ENCODE measurements at regions not wholly inside any gene's neighbourhood (a gene's known extent, or its start where the extent isn't known, plus 50 kb on each side); places are given as distances from the start of the nearest gene placed in this dataset.
A peak's percentile ranks its signal among the peaks of the same experiment; 100 is the strongest.

GRCh38 chr1:38577937-38578270, 281.7 kb downstream of the RRAGC start:
- peaks cover under 1% of the 10 kb centered on the region; the same call in 1 of the 2 replicates for H3K9me3 ChIP-seq (ENCODE audit: insufficient read depth, low read length)
- H3K27me3 ChIP-seq (ENCODE audit: insufficient read depth, insufficient read length): peaks cover 30% of the 10 kb centered on the region
- peaks cover 10% of the 10 kb centered on the region for H3K4me1 ChIP-seq (ENCODE audit: insufficient read depth, insufficient read length)
- TF ChIP-seq ZNF274 (IDR thresholded peaks at IDR 0.05; ENCODE audit: low read depth, low read length) (no peak), SUZ12 (IDR thresholded peaks at IDR 0.05; ENCODE audit: extremely low read depth, insufficient read depth, insufficient read length) (no peak), YY1 (IDR thresholded peaks at IDR 0.05; ENCODE audit: insufficient read depth, insufficient read length) (no peak)
- no peaks in the 10 kb centered on the region for H3K36me3 ChIP-seq (ENCODE audit: insufficient read depth, insufficient read length, low read length)
- peak overlapping the region; percentile 54 for H3K4me3 ChIP-seq (ENCODE audit: insufficient read length, low read depth)
- H3K9ac ChIP-seq (ENCODE audit: insufficient read length, low read depth): peak overlapping the region; percentile 12
- no peak for DNase-seq (ENCODE audit: low read depth, low spot score)

GRCh38 chr1:38577385-38577784, 282.2 kb downstream of the RRAGC start:
- TF ChIP-seq YY1 (IDR thresholded peaks at IDR 0.05; ENCODE audit: insufficient read depth, insufficient read length): no peak
- no peak for TF ChIP-seq ZNF274 (IDR thresholded peaks at IDR 0.05; ENCODE audit: low read depth, low read length)
- TF ChIP-seq SUZ12 (IDR thresholded peaks at IDR 0.05; ENCODE audit: extremely low read depth, insufficient read depth, insufficient read length): no peak
- no peaks in the 10 kb centered on the region for H3K36me3 ChIP-seq (ENCODE audit: insufficient read depth, insufficient read length, low read length)
- DNase-seq (ENCODE audit: low read depth, low spot score): no peak

GRCh38 chr1:38576241-38576640, 283.3 kb downstream of the RRAGC start:
- no peak for DNase-seq (ENCODE audit: low read depth, low spot score)
- TF ChIP-seq YY1 (IDR thresholded peaks at IDR 0.05; ENCODE audit: insufficient read depth, insufficient read length) (no peak), SUZ12 (IDR thresholded peaks at IDR 0.05; ENCODE audit: extremely low read depth, insufficient read depth, insufficient read length) (no peak), ZNF274 (IDR thresholded peaks at IDR 0.05; ENCODE audit: low read depth, low read length) (no peak)
- Histone ChIP-seq H3K4me1 (ENCODE audit: insufficient read depth, insufficient read length) (peaks cover 10% of the 10 kb centered on the region), H3K36me3 (ENCODE audit: insufficient read depth, insufficient read length, low read length) (no peaks in the 10 kb centered on the region), H3K9ac (ENCODE audit: insufficient read length, low read depth) (no peak overlapping the region), H3K9me3 (ENCODE audit: insufficient read depth, low read length) (no peaks in the 10 kb centered on the region), H3K4me3 (ENCODE audit: insufficient read length, low read depth) (no peak overlapping the region), H3K27me3 (ENCODE audit: insufficient read depth, insufficient read length) (peaks cover 30% of the 10 kb centered on the region)

More at GRCh38 chr1:38577385-38577784, 282.2 kb downstream of the RRAGC start:
- H3K27me3 ChIP-seq (ENCODE audit: insufficient read depth, insufficient read length): peaks cover 30% of the 10 kb centered on the region
- H3K9ac ChIP-seq (ENCODE audit: insufficient read length, low read depth): no peak overlapping the region
- no peak overlapping the region for H3K4me3 ChIP-seq (ENCODE audit: insufficient read length, low read depth)
- H3K9me3 ChIP-seq (ENCODE audit: insufficient read depth, low read length): no peaks in the 10 kb centered on the region; the same call in 1 of the 2 replicates
- peaks cover 10% of the 10 kb centered on the region for H3K4me1 ChIP-seq (ENCODE audit: insufficient read depth, insufficient read length)

- TF ChIP-seq ZNF274 (IDR thresholded peaks at IDR 0.05; ENCODE audit: low read depth, low read length) (no peak), YY1 (IDR thresholded peaks at IDR 0.05; ENCODE audit: insufficient read depth, insufficient read length) (no peak), SUZ12 (IDR thresholded peaks at IDR 0.05; ENCODE audit: extremely low read depth, insufficient read depth, insufficient read length) (no peak)
- Histone ChIP-seq H3K9me3 (ENCODE audit: insufficient read depth, low read length) (no peaks in the 10 kb centered on the region), H3K9ac (ENCODE audit: insufficient read length, low read depth) (no peak overlapping the region), H3K4me3 (ENCODE audit: insufficient read length, low read depth) (no peak overlapping the region), H3K36me3 (ENCODE audit: insufficient read depth, insufficient read length, low read length) (no peaks in the 10 kb centered on the region), H3K4me1 (ENCODE audit: insufficient read depth, insufficient read length) (peaks cover 2% of the 10 kb centered on the region), H3K27me3 (ENCODE audit: insufficient read depth, insufficient read length) (no peaks in the 10 kb centered on the region)
- DNase-seq (ENCODE audit: low read depth, low spot score): no peak
These were observed 287.8 kb downstream of the RRAGC start for GRCh38 chr1:38571726-38572125.

GRCh38 chr1:38570657-38570975, 289.0 kb downstream of the RRAGC start:
- H3K9ac ChIP-seq (ENCODE audit: insufficient read length, low read depth): no peak overlapping the region
- H3K36me3 ChIP-seq (ENCODE audit: insufficient read depth, insufficient read length, low read length): no peaks in the 10 kb centered on the region
- H3K9me3 ChIP-seq (ENCODE audit: insufficient read depth, low read length): no peaks in the 10 kb centered on the region
- no peak for TF ChIP-seq ZNF274 (IDR thresholded peaks at IDR 0.05; ENCODE audit: low read depth, low read length)
- no peak for TF ChIP-seq SUZ12 (IDR thresholded peaks at IDR 0.05; ENCODE audit: extremely low read depth, insufficient read depth, insufficient read length)
- TF ChIP-seq YY1 (IDR thresholded peaks at IDR 0.05; ENCODE audit: insufficient read depth, insufficient read length): no peak
- no peak overlapping the region for H3K4me3 ChIP-seq (ENCODE audit: insufficient read length, low read depth)
- no peaks in the 10 kb centered on the region for H3K27me3 ChIP-seq (ENCODE audit: insufficient read depth, insufficient read length)
- peaks cover 2% of the 10 kb centered on the region for H3K4me1 ChIP-seq (ENCODE audit: insufficient read depth, insufficient read length)
- DNase-seq (ENCODE audit: low read depth, low spot score): no peak

- no peaks in the 10 kb centered on the region for H3K9me3 ChIP-seq (ENCODE audit: insufficient read depth, low read length)
- peaks cover 2% of the 10 kb centered on the region for H3K4me1 ChIP-seq (ENCODE audit: insufficient read depth, insufficient read length)
- H3K36me3 ChIP-seq (ENCODE audit: insufficient read depth, insufficient read length, low read length): no peaks in the 10 kb centered on the region
- TF ChIP-seq SUZ12 (IDR thresholded peaks at IDR 0.05; ENCODE audit: extremely low read depth, insufficient read depth, insufficient read length) (no peak), ZNF274 (IDR thresholded peaks at IDR 0.05; ENCODE audit: low read depth, low read length) (no peak), YY1 (IDR thresholded peaks at IDR 0.05; ENCODE audit: insufficient read depth, insufficient read length) (no peak)
- no peak overlapping the region for H3K9ac ChIP-seq (ENCODE audit: insufficient read length, low read depth)
- no peaks in the 10 kb centered on the region for H3K27me3 ChIP-seq (ENCODE audit: insufficient read depth, insufficient read length)
- no peak for DNase-seq (ENCODE audit: low read depth, low spot score)
- no peak overlapping the region for H3K4me3 ChIP-seq (ENCODE audit: insufficient read length, low read depth)
These were observed 289.5 kb downstream of the RRAGC start for GRCh38 chr1:38569932-38570656.

GRCh38 chr1:38568061-38568857, 291.3 kb downstream of the RRAGC start:
- Histone ChIP-seq H3K4me3 (ENCODE audit: insufficient read length, low read depth) (no peak overlapping the region), H3K9me3 (ENCODE audit: insufficient read depth, low read length) (no peaks in the 10 kb centered on the region), H3K27me3 (ENCODE audit: insufficient read depth, insufficient read length) (no peaks in the 10 kb centered on the region), H3K4me1 (ENCODE audit: insufficient read depth, insufficient read length) (peaks cover 8% of the 10 kb centered on the region), H3K9ac (ENCODE audit: insufficient read length, low read depth) (no peak overlapping the region), H3K36me3 (ENCODE audit: insufficient read depth, insufficient read length, low read length) (no peaks in the 10 kb centered on the region)
- no peak for TF ChIP-seq SUZ12 (IDR thresholded peaks at IDR 0.05; ENCODE audit: extremely low read depth, insufficient read depth, insufficient read length)
- no peak for TF ChIP-seq ZNF274 (IDR thresholded peaks at IDR 0.05; ENCODE audit: low read depth, low read length)
- no peak for TF ChIP-seq YY1 (IDR thresholded peaks at IDR 0.05; ENCODE audit: insufficient read depth, insufficient read length)
- DNase-seq (ENCODE audit: low read depth, low spot score): no peak
